ENCODE measurements at regions not wholly inside any gene's neighbourhood (a gene's known extent, or its start where the extent isn't known, plus 50 kb on each side); places are given as distances from the start of the nearest gene placed in this dataset.
"Not testable (repeated sequence)": the region's sequence is repeated elsewhere in the genome, so short reads cannot be mapped to it uniquely, and the experiment has no call there.

DNA sequence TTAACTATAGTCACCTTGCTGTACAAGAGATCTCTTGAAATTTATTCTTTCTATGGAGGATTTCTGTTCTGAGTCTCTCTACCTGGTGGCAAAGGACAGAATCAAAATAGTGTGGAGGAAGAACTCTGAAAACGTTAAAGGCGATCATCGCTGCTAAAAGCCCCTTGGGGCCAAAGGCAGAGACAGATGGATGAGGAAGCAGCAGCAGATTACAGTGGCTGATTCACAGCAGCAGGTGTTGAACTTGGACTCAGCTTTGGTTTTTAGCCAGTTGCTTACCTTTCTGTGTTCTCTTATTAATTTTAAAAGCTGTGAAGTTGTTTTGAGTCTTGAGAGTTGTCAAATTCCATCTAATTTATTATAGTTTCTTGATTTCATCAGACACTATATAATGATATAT, 956.1 kb upstream of the GOT2 start:
- in situ Hi-C loops (cut with HindIII; ENCODE audit: low sequenced_read_pairs): no loop called here

DNA sequence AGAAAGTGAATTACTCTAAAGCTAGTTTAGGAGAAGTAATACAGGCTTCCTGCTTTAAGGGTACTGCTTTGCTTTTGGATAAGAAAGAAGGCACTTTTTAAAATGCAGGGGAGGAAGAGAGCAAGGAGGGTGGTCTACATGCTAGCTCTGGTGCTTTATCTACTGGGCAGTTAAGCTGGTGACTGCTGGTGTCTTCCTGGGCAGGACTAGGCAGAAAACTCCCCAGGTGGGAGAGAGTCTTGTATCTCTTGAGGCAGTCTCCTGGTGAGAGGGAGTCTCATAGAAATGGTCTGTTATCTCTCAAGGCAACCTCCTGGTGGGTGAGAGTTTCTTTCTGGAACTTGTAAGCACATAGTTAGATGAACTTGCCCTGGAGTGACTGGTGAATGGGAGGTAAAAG, 953.9 kb upstream of the GOT2 start:
- in situ Hi-C loops (cut with HindIII; ENCODE audit: low sequenced_read_pairs): no loop called here

DNA sequence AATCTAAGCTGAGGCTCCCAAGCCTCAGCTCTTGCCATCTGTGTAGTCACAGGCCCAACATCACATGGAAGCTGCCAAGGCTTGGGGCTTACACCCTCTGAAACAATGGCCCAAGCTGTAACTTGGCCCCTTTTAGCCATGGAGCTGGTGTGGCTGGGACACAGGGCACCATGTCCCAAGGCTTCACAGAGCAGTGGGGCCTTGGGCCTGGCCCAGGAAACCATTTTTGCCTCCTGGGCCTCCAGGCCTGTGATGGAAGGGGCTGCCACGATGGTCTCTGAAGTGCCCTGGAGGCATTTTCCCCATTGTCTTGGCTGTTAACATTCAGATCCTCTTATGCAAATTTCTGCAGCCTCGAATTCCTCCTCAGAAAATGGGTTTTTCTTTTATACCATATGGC, 952.3 kb upstream of the GOT2 start:
- in situ Hi-C loops (cut with HindIII; ENCODE audit: low sequenced_read_pairs): no loop called here

DNA sequence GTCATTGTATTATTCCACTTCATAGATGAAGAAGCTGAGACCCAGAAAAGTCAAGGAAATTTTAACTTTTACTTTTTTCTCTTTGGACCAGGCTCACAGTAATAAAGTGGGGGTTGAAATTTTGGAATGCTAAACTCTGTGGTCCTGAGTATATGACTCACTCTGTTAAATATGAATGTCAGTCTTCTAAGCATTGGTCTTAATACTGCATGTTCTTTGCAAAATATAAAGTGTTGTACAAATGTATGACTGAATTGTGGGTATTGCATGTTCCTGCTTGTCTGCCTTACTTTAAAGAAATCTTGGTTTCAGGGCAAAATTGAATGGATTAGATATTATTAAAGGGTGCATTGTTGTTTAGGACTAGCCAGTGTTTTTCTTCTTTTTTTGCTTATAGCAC, 950.8 kb upstream of the GOT2 start:
- in situ Hi-C loops (cut with HindIII; ENCODE audit: low sequenced_read_pairs): no loop called here

DNA sequence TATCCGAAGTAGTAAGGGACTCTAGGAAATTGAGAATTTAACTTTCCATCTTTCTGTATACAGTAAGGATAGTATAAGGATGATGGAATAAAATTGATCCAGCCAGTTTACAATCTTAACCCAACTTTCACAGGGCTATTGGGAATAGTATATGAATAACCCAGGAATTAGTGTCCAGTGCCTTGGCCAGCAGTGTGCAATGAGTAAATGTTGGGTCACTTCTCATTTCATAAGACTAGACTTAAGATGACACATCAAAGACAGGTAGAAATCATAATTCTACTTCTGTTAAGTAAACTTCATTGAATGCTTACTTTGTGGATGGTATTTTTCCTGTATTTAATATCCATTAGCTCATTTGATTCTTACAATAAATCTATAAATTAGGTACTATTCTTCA, 949.6 kb upstream of the GOT2 start:
- in situ Hi-C loops (cut with HindIII; ENCODE audit: low sequenced_read_pairs): no loop called here

DNA sequence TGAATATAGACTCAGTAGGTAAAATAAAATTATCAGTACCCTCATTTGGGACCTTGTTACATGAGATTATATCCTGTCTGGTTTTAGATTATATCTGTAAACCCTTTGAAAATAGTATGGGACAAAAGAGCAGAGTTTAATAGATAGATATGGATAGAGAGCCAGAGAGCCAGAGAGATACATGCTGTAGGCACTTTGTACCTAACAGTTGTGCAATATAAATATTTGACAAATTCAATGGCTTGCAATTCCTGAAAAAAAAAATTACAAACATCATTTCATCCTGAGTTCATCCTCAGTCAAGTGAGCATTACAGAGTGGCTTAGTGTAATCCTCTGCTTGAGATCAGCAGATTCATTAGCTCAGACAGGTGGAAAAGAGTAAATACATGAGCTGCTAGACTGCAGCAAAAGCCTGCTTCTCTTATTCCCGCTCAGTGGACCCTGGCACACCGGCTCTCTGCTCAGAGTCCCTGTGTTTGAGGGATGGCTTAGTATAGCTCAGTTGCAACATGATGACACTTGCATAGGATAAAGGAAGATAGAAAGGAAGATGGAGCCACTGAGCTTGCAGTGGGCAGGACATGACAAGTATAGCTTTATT, 931.6 kb upstream of the GOT2 start:
- in situ Hi-C loops (cut with HindIII; ENCODE audit: low sequenced_read_pairs): no loop called here

DNA sequence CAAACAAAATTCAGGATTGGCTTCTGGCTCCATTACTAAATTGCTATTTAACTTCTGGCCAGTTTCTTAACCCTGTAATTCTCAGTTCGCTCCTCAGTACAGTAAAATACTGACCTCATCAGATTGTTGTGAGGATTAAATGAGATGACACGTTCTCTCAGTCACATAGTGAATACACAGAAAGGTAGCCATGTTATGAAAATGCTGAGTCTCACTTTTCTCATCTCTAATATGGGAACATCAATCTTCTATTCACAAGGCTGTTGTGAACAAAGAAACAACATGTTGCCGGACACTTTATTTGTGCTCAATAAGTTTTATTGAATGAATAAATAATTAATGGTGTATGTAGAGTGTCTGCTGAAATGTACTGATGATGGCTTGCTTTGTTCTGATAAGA, 924.5 kb upstream of the GOT2 start:
- in situ Hi-C loops (cut with HindIII; ENCODE audit: low sequenced_read_pairs): no loop called here

DNA sequence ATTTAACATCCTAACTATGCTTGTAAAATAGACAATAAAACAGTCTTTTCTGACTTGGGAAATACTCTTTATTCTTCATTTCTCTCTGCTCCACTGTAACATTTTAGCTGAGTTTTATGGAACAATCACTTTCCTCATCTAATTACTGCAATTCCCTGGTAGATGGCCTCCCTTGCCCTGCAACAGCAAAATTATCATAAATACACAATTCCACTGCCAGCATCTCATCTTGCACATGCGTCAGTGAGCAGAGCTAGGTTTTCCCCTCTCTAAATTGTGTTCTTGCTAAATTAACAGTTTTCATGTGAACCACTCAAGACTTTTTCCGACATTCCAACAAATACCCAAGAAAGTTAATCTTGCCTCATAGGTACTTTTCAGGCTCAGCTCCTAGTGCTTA, 920.9 kb upstream of the GOT2 start:
- in situ Hi-C loops (cut with HindIII; ENCODE audit: low sequenced_read_pairs): no loop called here

DNA sequence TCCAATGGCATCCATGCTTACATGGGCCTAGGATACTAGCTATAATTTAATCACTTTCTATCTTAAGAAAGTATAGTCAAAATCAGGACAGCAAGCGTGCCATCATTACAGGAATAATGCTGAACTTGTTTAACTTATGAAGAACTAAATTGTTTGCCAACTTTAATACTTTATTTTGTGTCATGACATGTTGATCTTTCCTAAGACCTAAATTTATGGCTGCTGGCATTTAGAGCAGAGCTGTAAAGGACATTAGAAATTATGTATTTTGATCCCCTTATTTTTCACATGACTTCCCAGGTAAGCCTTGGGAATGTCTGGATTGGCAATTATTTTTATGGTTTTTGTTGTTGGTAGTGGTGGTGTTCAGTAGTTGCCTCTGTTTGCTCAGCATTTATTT, 920.3 kb upstream of the GOT2 start:
- in situ Hi-C loops (cut with HindIII; ENCODE audit: low sequenced_read_pairs): no loop called here

DNA sequence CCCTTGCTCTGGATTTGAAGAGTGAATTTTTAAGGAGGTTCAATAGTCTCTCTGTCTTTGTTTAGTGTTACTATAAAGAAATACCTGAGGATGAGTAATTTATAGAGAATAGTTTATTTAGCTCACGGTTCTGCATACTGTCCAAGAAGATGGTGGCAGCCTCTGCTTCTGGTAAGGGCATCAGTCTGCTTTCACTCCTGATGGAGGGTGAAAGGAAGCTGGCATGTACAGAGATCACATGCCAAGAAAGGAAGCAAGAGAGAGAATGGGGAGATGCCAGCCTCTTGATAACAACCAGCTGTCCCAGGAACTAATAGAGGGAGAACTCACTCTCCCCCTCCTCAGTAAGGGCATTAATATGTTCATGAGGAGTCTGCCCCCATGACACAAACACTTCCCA, 917.5 kb upstream of the GOT2 start:
- in situ Hi-C loops (cut with HindIII; ENCODE audit: low sequenced_read_pairs): no loop called here

DNA sequence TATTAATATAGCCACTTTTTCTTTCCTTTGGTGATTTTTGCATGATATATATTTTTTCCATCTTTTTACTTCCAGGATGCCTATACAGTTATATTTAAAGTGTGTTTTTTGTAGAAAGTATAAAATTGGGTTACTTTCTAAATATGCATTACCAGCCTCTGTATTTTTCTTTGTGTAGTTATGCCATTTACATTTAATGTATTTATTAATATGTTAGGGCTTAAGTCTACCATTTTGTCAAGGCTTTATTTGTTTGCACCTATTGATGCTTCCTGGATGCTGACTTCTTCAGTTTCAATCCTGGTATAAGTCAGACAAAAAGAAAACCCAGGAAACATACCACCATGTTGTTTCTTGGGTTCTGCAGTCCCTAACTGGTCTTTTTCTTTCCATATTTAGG, 911.1 kb upstream of the GOT2 start:
- in situ Hi-C loops (cut with HindIII; ENCODE audit: low sequenced_read_pairs): no loop called here

DNA sequence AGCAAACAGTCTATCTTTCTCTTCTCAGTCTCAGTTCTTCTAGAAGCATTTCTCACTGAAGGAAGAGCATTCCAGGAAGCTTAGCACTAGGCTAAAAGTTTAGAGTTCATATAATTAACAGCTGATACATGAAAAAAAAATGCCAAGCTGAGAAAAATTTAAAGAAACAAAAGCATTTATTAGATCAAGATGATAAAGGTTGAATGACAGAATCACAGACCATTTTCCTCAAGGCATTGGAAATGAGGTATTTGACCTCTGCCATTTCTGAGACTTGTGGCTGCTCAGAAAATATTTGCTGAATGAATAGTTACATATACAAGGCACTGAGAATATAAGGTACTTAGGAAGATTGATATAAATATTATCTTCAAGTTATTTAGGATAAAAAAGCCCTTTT, 901.6 kb upstream of the GOT2 start:
- in situ Hi-C loops (cut with HindIII; ENCODE audit: low sequenced_read_pairs): no loop called here

DNA sequence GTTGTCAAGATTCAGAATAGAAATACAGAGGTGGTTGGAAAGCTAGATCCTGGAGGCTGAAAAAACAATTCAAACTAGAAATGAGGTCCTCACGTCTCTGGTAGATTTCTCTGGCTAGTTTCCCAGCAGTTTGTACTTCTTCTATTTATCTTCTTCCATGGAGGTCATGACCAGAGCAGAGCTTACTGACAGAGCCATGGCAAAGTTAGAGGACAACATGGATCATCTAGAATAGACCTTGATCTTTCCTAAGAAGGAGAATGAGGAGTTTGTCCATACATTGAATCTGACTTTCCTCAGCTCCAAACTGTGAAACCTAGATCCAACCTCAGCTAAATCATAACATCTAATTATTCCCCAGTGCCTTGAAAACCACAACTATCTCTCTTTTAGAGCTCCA, 900.8 kb upstream of the GOT2 start:
- in situ Hi-C loops (cut with HindIII; ENCODE audit: low sequenced_read_pairs): no loop called here

DNA sequence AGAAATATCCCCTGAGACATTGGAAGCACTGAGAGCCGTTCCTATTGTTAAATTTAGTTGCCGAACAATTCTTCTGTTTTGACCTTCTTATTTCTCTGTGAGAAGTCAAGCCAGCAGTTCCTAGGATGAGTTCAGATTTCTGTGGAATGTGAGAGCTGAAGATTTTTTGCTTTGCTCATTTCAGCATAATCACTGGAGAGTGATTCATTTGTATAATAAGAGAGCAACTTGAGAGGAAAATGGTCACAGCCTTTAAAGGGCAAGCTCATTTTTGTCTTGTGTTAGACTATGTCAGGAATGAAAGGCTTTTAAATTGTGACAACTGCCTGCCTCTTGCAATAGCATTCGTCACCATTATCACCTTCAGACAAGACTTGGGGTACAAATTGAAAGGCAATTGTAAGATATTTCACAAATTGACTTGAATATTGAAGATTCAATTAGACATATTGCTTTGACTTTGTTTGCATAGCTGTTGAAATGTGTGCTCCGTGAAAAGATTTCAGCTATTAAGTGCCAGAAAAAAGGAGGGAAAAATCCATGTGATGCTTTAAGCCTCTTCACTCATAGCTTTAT, 900.0 kb upstream of the GOT2 start:
- in situ Hi-C loops (cut with HindIII; ENCODE audit: low sequenced_read_pairs): no loop called here

DNA sequence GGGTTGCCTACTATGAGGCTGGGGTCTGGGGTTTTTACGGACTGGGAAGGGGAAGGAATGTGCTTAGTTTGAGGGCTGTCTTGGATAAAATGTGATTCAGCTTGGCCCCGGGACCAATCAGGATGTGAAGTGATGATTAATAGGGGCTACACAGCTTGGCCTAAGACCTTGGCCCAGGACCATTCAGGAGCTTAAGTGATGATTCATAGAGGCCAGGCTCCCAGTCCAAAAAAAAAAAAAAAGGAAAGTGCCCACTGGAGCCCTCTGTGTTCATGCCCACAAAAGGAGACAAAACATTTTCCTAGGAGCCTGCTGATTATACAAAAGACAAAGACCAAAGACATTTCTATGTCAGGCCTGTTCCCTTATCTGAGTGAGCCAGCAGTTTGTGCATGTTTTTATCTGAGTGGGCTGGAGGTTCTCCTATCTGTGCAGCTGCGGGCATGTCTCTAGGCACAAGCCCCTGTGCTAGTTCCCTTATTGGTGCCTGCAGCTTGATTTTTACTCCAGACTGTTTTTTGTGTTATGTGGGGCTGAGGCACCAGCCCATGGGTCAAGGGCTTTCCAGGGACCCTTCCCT, 898.2 kb upstream of the GOT2 start:
- in situ Hi-C loops (cut with HindIII; ENCODE audit: low sequenced_read_pairs): no loop called here

DNA sequence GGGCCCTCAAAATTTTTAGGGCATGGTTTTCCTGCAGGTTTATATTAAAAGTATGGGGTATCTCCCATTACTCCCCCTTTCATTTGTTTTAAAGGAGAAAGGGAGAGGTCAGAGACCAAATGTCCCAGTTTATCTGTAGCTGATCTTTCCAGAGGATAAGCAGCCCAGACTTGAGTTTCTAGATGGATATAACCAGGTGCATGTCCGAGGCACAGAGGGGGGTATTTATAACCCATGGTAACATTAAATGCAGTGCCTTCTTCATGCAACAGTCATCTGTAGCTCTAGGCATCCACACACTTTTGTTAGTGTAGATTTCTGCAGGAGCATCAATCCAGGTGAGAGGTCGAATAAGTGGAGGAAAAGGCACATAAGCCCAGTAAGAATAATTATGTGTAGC, 890.3 kb upstream of the GOT2 start:
- in situ Hi-C loops (cut with HindIII; ENCODE audit: low sequenced_read_pairs): not testable (repeated sequence)

DNA sequence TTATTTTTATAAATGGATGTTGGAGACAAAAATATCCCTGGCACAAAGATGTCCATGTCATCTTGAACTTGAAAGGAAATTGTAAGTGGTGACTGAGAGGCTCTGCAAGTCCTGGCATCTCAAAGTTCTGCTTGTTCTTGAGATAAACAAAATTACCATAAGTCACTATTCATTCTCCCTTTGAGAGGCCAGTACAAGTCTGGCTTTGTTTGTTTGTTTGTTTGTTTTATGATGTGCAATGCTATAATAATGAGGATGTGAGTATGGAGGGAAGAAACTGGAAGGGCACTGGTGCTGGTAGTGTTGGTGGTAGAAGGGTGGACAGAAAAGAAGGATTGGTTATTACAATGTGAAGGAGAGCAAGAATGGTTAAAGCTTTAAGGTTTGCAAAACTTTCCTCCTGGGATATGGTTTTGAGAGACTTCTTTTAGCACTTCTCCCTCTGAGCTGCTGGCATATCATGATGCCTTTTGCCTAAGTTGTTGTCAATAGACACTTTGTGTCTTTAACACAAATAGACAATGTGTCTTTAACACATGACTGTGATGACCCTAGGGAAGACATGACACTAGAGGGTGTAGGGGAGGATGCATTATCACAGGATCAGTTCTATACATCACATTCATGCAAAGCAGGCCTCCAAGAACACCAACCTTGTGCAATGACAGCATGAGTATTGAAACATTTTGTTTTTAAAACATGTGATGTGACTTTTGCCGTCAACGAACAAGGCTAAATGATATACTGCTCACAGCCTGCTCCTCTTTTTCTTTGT, 880.5 kb upstream of the GOT2 start:
- in situ Hi-C loops (cut with HindIII; ENCODE audit: low sequenced_read_pairs): no loop called here

DNA sequence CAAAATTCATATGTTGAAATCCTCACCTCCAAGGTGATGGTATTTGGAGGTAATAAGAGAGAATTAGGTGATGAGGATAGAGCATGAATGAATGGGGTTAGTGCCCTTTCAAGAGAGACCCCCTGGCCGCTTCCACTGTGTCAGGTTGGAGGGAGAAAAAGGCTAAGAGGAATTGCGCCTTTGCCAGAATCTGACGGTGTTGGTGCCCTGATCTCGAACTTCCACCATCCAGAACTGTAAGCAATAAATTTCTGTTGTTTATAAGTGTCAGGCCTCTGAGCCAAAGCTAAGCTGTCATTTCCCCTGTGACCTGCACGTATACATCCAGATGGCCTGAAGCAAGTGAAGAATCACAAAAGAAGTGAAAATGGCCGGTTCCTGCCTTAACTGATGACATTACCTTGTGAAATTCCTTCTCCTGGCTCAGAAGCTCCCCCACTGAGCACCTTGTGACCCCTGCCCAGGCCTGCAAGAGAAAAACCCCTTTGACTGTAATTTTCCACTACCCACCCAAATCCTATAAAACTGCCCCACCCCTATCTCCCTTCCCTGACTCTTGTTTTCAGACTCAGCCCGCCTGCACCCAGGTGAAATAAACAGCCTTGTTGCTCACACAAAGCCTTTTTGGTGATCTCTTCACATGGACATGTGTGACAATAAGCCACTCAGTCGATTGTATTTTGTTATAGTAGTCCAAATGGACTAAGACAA, 878.9 kb upstream of the GOT2 start:
- in situ Hi-C loops (cut with HindIII; ENCODE audit: low sequenced_read_pairs): not testable (repeated sequence)

DNA sequence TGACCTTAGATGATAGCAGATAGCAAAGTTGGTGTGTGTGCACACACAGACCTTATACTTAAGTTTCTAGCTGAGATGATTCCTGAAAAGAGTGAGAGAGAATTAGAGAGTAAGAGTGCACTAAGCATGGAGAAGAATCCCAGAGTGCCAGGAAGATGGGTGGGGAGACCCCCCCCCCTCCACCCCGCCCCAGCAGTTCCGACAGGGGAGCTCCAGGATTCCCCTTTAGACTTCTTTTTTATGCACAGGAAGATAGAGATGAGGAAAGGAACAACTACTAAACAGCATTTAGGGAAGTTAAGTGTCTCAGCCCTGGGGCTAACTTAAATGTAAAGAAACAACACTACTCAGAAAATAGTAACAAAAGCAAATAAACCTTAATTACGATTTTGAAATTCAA, 878.0 kb upstream of the GOT2 start:
- in situ Hi-C loops (cut with HindIII; ENCODE audit: low sequenced_read_pairs): no loop called here

DNA sequence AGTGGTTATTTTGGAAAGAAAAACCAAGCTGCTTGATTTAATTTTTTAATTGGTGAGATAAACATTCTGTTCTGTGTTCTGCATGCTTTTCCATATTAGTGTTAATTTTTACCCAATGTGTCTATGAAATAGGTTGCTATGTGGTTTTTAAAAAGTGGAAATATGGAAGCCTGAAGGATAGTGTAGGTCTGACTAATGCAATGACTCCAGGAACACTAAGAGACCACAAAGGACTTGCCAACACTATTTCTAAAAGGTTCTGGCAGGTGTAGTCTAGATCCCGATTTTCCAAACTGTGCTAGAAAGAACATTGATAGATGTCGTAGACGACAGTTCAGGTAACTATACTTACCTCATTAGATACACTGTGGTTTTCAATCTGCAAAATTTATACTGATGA, 877.4 kb upstream of the GOT2 start:
- in situ Hi-C loops (cut with HindIII; ENCODE audit: low sequenced_read_pairs): no loop called here

DNA sequence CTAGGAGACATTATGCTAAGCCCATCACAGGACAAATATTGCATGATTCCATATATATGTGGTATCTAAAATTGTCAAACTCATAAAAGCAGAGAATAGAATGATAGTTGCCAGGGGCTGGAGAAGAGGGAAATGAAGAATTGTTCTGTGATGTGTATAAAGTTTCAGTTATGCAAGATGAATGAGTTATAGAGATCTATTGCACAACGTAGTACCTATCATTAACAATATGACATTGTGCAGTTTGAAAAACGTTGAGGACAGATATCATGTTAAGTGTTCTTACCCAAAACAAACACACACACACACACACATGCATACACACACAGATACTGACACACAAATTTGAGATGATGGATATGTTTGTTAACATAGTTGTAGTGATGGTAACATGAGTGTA, 871.6 kb upstream of the GOT2 start:
- in situ Hi-C loops (cut with HindIII; ENCODE audit: low sequenced_read_pairs): no loop called here

DNA sequence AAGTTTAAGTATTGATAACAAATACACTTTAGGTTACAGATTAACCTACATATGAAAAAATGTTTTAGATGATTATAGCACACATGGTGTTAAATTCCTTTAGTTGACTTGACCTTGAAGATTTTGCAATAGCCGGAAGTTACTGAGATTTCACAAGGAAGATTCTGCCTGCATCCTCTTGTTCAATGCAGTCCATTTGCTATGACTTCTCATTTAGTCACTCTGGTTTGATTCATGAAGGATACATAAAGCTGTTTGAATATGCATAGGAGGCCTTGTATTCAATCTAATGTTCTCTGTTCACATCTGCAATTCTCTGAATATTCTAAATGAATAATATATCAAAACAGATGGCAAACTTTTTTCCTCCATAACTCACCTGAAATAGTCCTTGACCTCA, 870.2 kb upstream of the GOT2 start:
- in situ Hi-C loops (cut with HindIII; ENCODE audit: low sequenced_read_pairs): no loop called here

Data from DLD1 (cell line).